Psoas muscle (tissue), 7 donors: ENCODE measurements at regions not wholly inside any gene's neighbourhood (a gene's known extent, or its start where the extent isn't known, plus 50 kb on each side); places are given as distances from the start of the nearest gene placed in this dataset.

Source experiments
- ATAC-seq, 4 donors: fragments of 200-7000 bp; cut with Tn5 transposase; one replicate each; pipeline ENCODE4 v1.9.1; 2020; ENCODE audit warnings: moderate library complexity in 3 of 4, mild to moderate bottlenecking in 2 of 4
- DNase-seq, 2 donors: peaks; one replicate each; pipeline ENCODE4 v3.0.0-alpha.2; 2020
- H3K27ac ChIP-seq: fragments of 200-600 bp; one replicate; pipeline ENCODE4 v1.8.0; 2022
- H3K27me3 ChIP-seq, 3 donors: fragments of 200-600 bp in 1 of 3; one replicate each; pipeline versions ENCODE4 v1.6.1 to v1.8.0; 2013 to 2022; ENCODE audit warnings: low read length in 2 of 3, mild to moderate bottlenecking in 2 of 3, moderate library complexity in 1 of 3; ENCODE audit not compliant: insufficient read depth in 3 of 3
- H3K36me3 ChIP-seq, 2 donors: fragments of 200-600 bp in 1 of 2; one replicate each; pipeline versions ENCODE4 v1.6.1 to v1.8.0; 2013 to 2022; ENCODE audit warnings: low read depth in 1 of 2, mild to moderate bottlenecking in 1 of 2, moderate library complexity in 1 of 2; ENCODE audit not compliant: insufficient read depth in 1 of 2
- H3K4me1 ChIP-seq: fragments of 200-600 bp; one replicate; pipeline ENCODE4 v1.8.0; 2022
- H3K4me3 ChIP-seq: fragments of 200-600 bp; one replicate; pipeline ENCODE4 v1.8.0; 2022; ENCODE audit warnings: mild to moderate bottlenecking
- H3K9me3 ChIP-seq: fragments of 200-600 bp; one replicate; pipeline ENCODE4 v1.8.0; 2022
- WGBS, 3 donors: extraction: QIAGEN DNeasy Blood & Tissue Kit; methylation state at CpG; one replicate each; pipeline versions ENCODE4 v1.1.6 to v1.1.7; 2013; 5-methylcytosine and 5-hydroxymethylcytosine counted together
- intact Hi-C, 2 donors: fragments of 100-400 bp; cut with DNase I; formaldehyde crosslinking; loops; one replicate each; pipeline versions ENCODE4 v1.11.0 to v1.14.2; 2022
- TF ChIP-seq, protein P1 (sequence below): fragments of 200-600 bp; IDR thresholded peaks from one replicate; pipeline ENCODE4 v1.8.0; 2022; ENCODE audit warnings: antibody characterized with exemption
- donor health status: healthy with polysubstance abuse.
- donor health status: DM: no; HTN: no; CAD: no; lungs with moderate emphysema.
- donor health status: Bipolar disorder and iron deficiency.
- donor health status: healthy.
- donor health status: DM: yes; HTN: yes; CAD: no.
- donor health status: DM: no; HTN: no; CAD: no.
- donor health status: DM: yes; HTN: yes; CAD: no.

- intact Hi-C loops, result no loop called here
- H3K4me3 ChIP-seq, result no peak overlapping the region
- H3K4me1 ChIP-seq, result no peaks in the 10 kb centered on the region
- DNase-seq, result no peak
- WGBS, 3 donors, result 86 to 95% (median 90%) methylated on average over 5 of the region's 5 CpGs
- H3K27ac ChIP-seq, result no peak overlapping the region
- TF ChIP-seq, protein P1, sequence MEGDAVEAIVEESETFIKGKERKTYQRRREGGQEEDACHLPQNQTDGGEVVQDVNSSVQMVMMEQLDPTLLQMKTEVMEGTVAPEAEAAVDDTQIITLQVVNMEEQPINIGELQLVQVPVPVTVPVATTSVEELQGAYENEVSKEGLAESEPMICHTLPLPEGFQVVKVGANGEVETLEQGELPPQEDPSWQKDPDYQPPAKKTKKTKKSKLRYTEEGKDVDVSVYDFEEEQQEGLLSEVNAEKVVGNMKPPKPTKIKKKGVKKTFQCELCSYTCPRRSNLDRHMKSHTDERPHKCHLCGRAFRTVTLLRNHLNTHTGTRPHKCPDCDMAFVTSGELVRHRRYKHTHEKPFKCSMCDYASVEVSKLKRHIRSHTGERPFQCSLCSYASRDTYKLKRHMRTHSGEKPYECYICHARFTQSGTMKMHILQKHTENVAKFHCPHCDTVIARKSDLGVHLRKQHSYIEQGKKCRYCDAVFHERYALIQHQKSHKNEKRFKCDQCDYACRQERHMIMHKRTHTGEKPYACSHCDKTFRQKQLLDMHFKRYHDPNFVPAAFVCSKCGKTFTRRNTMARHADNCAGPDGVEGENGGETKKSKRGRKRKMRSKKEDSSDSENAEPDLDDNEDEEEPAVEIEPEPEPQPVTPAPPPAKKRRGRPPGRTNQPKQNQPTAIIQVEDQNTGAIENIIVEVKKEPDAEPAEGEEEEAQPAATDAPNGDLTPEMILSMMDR, result no peak
- no peaks in the 10 kb centered on the region for H3K27me3 ChIP-seq
- no peaks in the 10 kb centered on the region for H3K9me3 ChIP-seq
- H3K36me3 ChIP-seq, result no peaks in the 10 kb centered on the region
- ATAC-seq, result no peak
These were observed 244.0 kb upstream of the JAG1 start for GRCh38 chr20:10917826-10918225.

DNA sequence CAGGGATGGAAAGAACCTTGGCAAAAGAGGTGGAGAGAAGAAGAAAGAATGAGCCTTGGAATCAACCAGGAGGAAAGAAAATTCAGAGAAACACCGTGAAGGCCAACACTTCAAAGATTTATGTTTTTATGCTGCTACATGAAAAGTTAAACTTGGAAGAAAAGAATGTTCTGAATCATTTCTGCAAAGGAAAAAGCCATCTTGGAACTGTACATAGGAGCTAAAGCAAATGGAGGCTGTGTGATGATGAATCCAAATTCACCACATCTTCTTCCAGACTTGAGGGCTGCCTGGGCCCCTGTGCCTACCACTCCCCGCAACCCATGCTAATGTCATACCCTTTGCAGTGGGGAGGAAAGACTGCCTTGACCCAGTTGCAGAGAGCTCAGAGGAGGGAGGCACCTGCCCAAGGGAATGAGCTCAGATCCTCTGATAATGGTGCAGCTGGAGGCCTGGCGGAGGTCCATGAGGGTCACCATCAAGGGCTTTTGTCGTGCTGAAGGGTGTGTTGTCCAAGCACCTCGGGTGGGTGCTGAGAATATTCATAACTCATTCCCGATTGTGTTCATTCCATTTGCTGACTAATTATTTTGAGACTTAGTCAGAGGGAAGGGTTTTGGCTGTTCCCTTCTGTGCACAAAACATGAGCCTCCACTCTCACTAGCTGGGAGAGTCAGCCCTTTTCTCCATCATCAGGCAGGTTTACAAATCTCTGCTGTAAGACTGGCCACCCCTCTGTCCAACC lies 245.8 kb upstream of the JAG1 start:
- TF ChIP-seq, protein P1, result no peak
- H3K9me3 ChIP-seq, result no peaks in the 10 kb centered on the region
- ATAC-seq, result no peak
- no peak overlapping the region for H3K4me3 ChIP-seq
- no peaks in the 10 kb centered on the region for H3K36me3 ChIP-seq
- 49 to 65% (median 54%) methylated on average over 6 of the region's 6 CpGs for WGBS, 3 donors
- H3K27me3 ChIP-seq, result no peaks in the 10 kb centered on the region
- intact Hi-C loops, result no loop called here
- H3K4me1 ChIP-seq, result no peaks in the 10 kb centered on the region
- H3K27ac ChIP-seq, result no peak overlapping the region
- peak; percentile 21 to 44 for DNase-seq

- H3K4me3 ChIP-seq, result no peak overlapping the region
- no peaks in the 10 kb centered on the region for H3K9me3 ChIP-seq
- no peaks in the 10 kb centered on the region for H3K36me3 ChIP-seq
- ATAC-seq (no peak), DNase-seq (no peak)
- H3K4me1 ChIP-seq, result no peaks in the 10 kb centered on the region
- intact Hi-C loops, result no loop called here
- no peak overlapping the region for H3K27ac ChIP-seq
- TF ChIP-seq, protein P1, result no peak
- 73 to 82% (median 79%) methylated on average over 2 of the region's 2 CpGs for WGBS, 3 donors
- no peaks in the 10 kb centered on the region for H3K27me3 ChIP-seq
These were observed 246.6 kb upstream of the JAG1 start for GRCh38 chr20:10920396-10920795.

- no peaks in the 10 kb centered on the region for H3K4me1 ChIP-seq
- no peak overlapping the region for H3K27ac ChIP-seq
- ATAC-seq, result no peak
- H3K27me3 ChIP-seq, result no peaks in the 10 kb centered on the region
- H3K4me3 ChIP-seq, result no peak overlapping the region
- TF ChIP-seq, protein P1, result no peak
- DNase-seq, result no peak
- intact Hi-C loops, result no loop called here
- H3K36me3 ChIP-seq, result no peaks in the 10 kb centered on the region
- H3K9me3 ChIP-seq, result no peaks in the 10 kb centered on the region
- WGBS, 3 donors, result 95 to 99% (median 97%) methylated on average over 2 of the region's 2 CpGs
These were observed 247.8 kb upstream of the JAG1 start for GRCh38 chr20:10921491-10922010.

GRCh38 chr20:10922506-10922905 lies 248.7 kb upstream of the JAG1 start:
- Histone ChIP-seq H3K36me3 (no peaks in the 10 kb centered on the region), H3K4me3 (no peak overlapping the region), H3K27ac (no peak overlapping the region), H3K27me3 (no peaks in the 10 kb centered on the region), H3K9me3 (no peaks in the 10 kb centered on the region), H3K4me1 (no peaks in the 10 kb centered on the region)
- intact Hi-C loops, result no loop called here
- no peak for ATAC-seq
- no peak for DNase-seq
- 52 to 68% (median 59%) methylated on average over 1 of the region's 1 CpG for WGBS, 3 donors
- TF ChIP-seq, protein P1, result no peak
